Right lobe of liver (tissue), 6 donors: ENCODE measurements at regions not wholly inside any gene's neighbourhood (a gene's known extent, or its start where the extent isn't known, plus 50 kb on each side); places are given as distances from the start of the nearest gene placed in this dataset.

Experiments used
- ATAC-seq, 4 donors: fragments of 200-7000 bp; cut with Tn5 transposase; one replicate each; pipeline ENCODE4 v1.9.1; 2020; ENCODE audit warnings: mild to moderate bottlenecking in 4 of 4, moderate library complexity in 4 of 4
- DNase-seq, 3 donors: peaks; one replicate each; pipeline ENCODE4 v3.0.0-alpha.2; 2020
- H3K27ac ChIP-seq, 3 donors: fragments of 200-600 bp; one replicate each; pipeline ENCODE4 v1.8.0; 2022
- H3K27me3 ChIP-seq, 2 donors: fragments of 200-600 bp; one replicate each; pipeline ENCODE4 v1.8.0; 2022
- H3K36me3 ChIP-seq, 4 donors: fragments of 200-600 bp; sonication (generic) in 1 of 4; one replicate each; pipeline versions ENCODE4 v1.5.1 to v1.8.0; 2017 to 2022; ENCODE audit warnings: control low read depth in 1 of 4
- H3K4me1 ChIP-seq, 4 donors: fragments of 200-600 bp; sonication (generic) in 1 of 4; one replicate each; pipeline versions ENCODE4 v1.5.1 to v1.8.0; 2017 to 2022; ENCODE audit warnings: control low read depth in 1 of 4
- H3K4me3 ChIP-seq, 3 donors: fragments of 200-600 bp; one replicate each; pipeline ENCODE4 v1.8.0; 2022
- H3K9me3 ChIP-seq, 4 donors: fragments of 200-600 bp; sonication (generic) in 1 of 4; one replicate each; pipeline versions ENCODE4 v1.5.1 to v1.8.0; 2017 to 2022; ENCODE audit warnings: control low read depth in 1 of 4
- POLR2A ChIP-seq: fragments of 450-650 bp; IDR thresholded peaks from one replicate; pipeline ENCODE4 v1.6.1; 2017; ENCODE audit warnings: antibody characterized with exemption, mild to moderate bottlenecking
- WGBS: methylation state at CpG from one replicate; pipeline ENCODE4 v1.1.6; 2018; ENCODE audit warnings: low coverage, low lambda C conversion rate; ENCODE audit not compliant: insufficient coverage; ENCODE audit errors: missing lambda C conversion rate; 5-methylcytosine and 5-hydroxymethylcytosine counted together
- intact Hi-C, 2 donors: fragments of 100-400 bp; cut with DNase I; formaldehyde crosslinking; loops; one replicate each; pipeline versions ENCODE4 v1.11.2 to v1.14.1; 2022
- TF ChIP-seq, protein P1 (sequence below), 4 donors: fragments of 200-600 bp in 3 of 4; fragments of 450-650 bp in 1 of 4; IDR thresholded peaks; one replicate each; pipeline versions ENCODE4 v1.5.1 to v1.8.0; 2016 to 2022; ENCODE audit warnings: antibody characterized with exemption in 4 of 4, mild to moderate bottlenecking in 2 of 4
- donor health status: DM: no; HTN: yes; CAD: no.
- donor health status: DM: no; HTN: no; CAD: no.
- donor health status: DM: no; HTN: no; CAD: no.
- donor health status: DM: no; HTN: yes; CAD: no.
- donor health status: DM: no; HTN: yes; CAD: no.

DNA sequence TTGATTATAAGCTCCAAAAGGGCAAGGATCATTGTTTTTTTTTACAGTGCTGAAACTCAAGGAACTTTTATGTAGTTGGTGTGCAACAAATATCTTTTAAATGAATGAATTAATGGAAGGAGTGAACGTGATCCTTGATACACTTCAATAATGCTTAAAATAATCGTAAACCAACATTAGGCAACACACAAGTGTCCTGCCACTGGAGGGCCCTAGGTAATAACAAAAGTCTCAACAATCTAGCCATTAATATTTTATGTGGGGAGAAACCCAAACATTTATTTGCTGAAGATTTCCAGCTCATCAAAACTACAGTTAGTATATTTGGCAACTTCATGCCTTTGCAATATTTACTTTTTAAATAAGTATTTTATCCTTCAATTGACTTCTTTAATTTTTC lies 309.0 kb upstream of the FBXL7 start:
- ATAC-seq (no peak), DNase-seq (no peak)
- intact Hi-C loops, result no loop called here
- WGBS, result 41% methylated on average over 2 of the region's 2 CpGs
- H3K4me3 ChIP-seq, result no peak overlapping the region
- no peaks in the 10 kb centered on the region for H3K9me3 ChIP-seq
- H3K4me1 ChIP-seq, result no peaks in the 10 kb centered on the region
- TF ChIP-seq, protein P1, sequence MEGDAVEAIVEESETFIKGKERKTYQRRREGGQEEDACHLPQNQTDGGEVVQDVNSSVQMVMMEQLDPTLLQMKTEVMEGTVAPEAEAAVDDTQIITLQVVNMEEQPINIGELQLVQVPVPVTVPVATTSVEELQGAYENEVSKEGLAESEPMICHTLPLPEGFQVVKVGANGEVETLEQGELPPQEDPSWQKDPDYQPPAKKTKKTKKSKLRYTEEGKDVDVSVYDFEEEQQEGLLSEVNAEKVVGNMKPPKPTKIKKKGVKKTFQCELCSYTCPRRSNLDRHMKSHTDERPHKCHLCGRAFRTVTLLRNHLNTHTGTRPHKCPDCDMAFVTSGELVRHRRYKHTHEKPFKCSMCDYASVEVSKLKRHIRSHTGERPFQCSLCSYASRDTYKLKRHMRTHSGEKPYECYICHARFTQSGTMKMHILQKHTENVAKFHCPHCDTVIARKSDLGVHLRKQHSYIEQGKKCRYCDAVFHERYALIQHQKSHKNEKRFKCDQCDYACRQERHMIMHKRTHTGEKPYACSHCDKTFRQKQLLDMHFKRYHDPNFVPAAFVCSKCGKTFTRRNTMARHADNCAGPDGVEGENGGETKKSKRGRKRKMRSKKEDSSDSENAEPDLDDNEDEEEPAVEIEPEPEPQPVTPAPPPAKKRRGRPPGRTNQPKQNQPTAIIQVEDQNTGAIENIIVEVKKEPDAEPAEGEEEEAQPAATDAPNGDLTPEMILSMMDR (IDR thresholded peaks at IDR 0.05), result no peak
- no peak for TF ChIP-seq POLR2A
- H3K27ac ChIP-seq, result no peak overlapping the region
- no peaks in the 10 kb centered on the region for H3K36me3 ChIP-seq
- H3K27me3 ChIP-seq, result no peaks in the 10 kb centered on the region

DNA sequence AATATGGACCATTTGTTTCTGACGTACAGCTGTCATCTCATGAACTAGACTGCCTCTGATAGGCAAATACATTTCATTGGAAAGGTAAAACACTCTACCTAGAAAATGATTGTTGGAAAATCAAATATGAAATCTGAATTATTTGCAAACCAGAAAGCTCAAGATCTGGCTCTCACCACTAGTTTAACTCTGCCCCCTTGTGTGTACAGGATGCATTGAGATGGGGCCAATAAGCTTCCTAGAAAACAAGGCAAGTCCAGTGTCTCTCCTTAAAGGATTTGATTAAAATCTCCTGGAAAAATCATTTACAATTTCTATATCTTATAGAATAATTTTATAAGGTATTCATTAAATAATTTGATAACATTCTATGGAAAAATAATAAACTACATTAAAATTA lies 311.9 kb upstream of the ANKH start:
- ATAC-seq (no peak), DNase-seq (no peak)
- H3K4me3 ChIP-seq, result no peak overlapping the region
- no peaks in the 10 kb centered on the region for H3K36me3 ChIP-seq
- H3K9me3 ChIP-seq, result no peaks in the 10 kb centered on the region
- TF ChIP-seq, protein P1 (IDR thresholded peaks at IDR 0.05), result peak; percentile 7 to 21 (median 16)
- TF ChIP-seq POLR2A, result no peak
- H3K27ac ChIP-seq, result no peak overlapping the region
- H3K27me3 ChIP-seq, result no peaks in the 10 kb centered on the region
- H3K4me1 ChIP-seq, result no peaks in the 10 kb centered on the region
- WGBS, result 68% methylated on average over 1 of the region's 1 CpG
- intact Hi-C loops, result no loop called here

DNA sequence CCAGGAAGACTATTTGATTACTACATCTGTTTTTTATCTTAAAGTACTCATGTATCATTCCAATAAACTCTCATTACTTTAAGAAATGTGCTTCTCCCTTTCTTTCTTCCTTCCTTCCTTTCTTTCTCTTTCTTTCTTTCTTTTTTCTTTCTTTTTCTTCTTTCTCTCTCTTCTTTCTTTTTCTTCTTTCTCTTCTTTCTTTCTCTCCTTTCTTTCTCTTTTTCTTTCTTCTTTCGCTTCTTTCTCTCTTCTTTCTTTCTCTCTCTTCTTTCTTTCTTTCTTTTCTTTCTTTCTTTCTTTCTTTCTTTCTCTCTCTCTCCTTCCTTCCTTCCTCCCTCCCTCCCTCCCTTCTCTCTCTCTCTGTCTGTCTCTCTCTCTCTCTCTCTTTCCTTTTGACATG lies 298.6 kb upstream of the ANKH start:
- no peak overlapping the region for H3K4me3 ChIP-seq
- intact Hi-C loops, result no loop called here
- TF ChIP-seq, protein P1 (IDR thresholded peaks at IDR 0.05), result no peak
- no peak for TF ChIP-seq POLR2A

DNA sequence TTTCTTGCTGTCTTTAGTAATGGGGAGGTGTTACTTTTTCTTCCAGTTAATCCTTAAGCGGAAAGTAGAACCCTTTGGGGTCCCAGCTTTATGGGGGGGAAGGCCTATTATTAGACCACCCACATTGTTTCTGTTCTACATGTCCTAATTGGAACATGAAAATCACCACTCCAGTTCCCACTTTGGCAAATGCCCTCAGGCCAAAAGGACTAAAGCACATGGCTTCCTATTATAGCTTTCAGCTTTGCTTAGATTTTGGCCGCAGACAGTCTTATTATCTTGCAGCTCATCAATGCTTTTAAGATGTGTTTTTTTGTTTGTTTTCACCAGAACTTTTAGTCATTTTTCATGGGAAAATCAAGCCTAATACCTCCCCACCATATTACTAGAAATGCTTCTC lies 296.8 kb upstream of the ANKH start:
- Histone ChIP-seq H3K27ac (no peak overlapping the region), H3K9me3 (no peaks in the 10 kb centered on the region), H3K36me3 (no peaks in the 10 kb centered on the region), H3K27me3 (no peaks in the 10 kb centered on the region), H3K4me1 (no peaks in the 10 kb centered on the region), H3K4me3 (no peak overlapping the region)
- WGBS, result 70% methylated on average over 2 of the region's 2 CpGs
- TF ChIP-seq, protein P1 (IDR thresholded peaks at IDR 0.05), result no peak
- no peak for TF ChIP-seq POLR2A
- intact Hi-C loops, result no loop called here
- DNase-seq, result no peak
- ATAC-seq, result no peak

More for the DNA sequence above, 298.6 kb upstream of the ANKH start:
- WGBS, result 50% methylated on average over 1 of the region's 1 CpG
- Histone ChIP-seq H3K27me3 (no peaks in the 10 kb centered on the region), H3K4me1 (no peaks in the 10 kb centered on the region), H3K36me3 (no peaks in the 10 kb centered on the region), H3K9me3 (no peaks in the 10 kb centered on the region), H3K27ac (no peak overlapping the region)
- ATAC-seq (no peak), DNase-seq (no peak)

DNA sequence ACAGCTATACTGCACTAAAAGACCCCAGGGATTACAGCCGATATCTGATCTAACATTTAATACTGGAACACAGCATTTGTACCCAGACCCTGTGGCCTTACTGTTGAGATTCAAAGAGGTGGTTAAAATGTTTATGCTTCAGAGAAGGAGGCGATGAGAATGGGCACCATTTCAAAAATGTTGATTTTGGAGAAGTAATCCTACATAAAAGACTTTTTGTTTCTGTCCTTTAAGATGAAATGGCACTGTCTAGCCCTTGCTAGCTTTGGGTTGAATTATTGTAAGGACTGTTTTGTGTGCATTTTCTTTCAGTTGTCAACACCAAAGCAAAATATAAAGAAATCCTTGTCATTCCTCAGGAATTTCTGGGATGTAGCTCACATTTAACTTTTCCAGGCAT lies 288.5 kb upstream of the ANKH start:
- WGBS, result 64% methylated on average over 2 of the region's 2 CpGs
- Histone ChIP-seq H3K4me1 (no peaks in the 10 kb centered on the region), H3K27me3 (no peaks in the 10 kb centered on the region), H3K9me3 (no peaks in the 10 kb centered on the region), H3K4me3 (no peak overlapping the region), H3K27ac (no peak overlapping the region), H3K36me3 (no peaks in the 10 kb centered on the region)
- no peak for ATAC-seq
- DNase-seq, result no peak
- intact Hi-C loops, result no loop called here
- TF ChIP-seq, protein P1 (IDR thresholded peaks at IDR 0.05), result no peak
- TF ChIP-seq POLR2A, result no peak
